MM.1S (cell line): ENCODE measurements at regions not wholly inside any gene's neighbourhood (a gene's known extent, or its start where the extent isn't known, plus 50 kb on each side); places are given as distances from the start of the nearest gene placed in this dataset.

ENCODE experiments used
- CTCF ChIP-seq: fragments of 300-600 bp; sonication (generic); IDR thresholded peaks from 2 replicates; pipeline ENCODE4 v1.5.1; 2016; ENCODE audit warnings: antibody characterized with exemption, low read length, mixed read lengths
- EZH2phosphoT487 ChIP-seq: fragments of 300-600 bp; sonication (generic); IDR thresholded peaks from 2 replicates; pipeline ENCODE4 v1.6.1; 2018; ENCODE audit warnings: antibody characterized with exemption, low read length

- TF ChIP-seq CTCF: no peak
- no peak for TF ChIP-seq EZH2phosphoT487
Measured at GRCh38 chr5:81908044-81908443, 63.8 kb upstream of the ATG10 start.
